ENCODE measurements at regions not wholly inside any gene's neighbourhood (a gene's known extent, or its start where the extent isn't known, plus 50 kb on each side); places are given as distances from the start of the nearest gene placed in this dataset.

DNA sequence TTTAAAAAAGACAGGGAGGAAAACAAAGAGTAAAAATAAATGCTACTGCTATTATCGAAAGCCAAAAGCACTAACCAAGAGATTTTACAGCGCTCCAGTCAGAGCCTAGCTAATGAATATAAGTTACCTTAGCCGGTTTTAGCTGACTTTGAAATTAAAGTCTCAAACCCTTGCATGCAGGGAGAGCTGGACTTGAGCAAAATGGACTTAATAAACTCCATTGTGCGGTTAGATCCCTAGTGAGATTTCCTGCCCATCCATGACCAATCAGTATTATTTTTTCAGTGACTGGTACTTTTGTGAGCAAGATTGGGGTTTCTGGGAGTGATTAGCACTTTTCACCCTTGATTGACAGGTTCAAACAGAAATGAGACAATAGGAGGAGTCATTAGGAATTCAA, 333.4 kb upstream of the ADGRL2 start:
- no peak for TF ChIP-seq EGR1 (IDR thresholded peaks at IDR 0.05)
- no peak for TF ChIP-seq TAF1 (IDR thresholded peaks at IDR 0.05; ENCODE audit: low read depth)
- no peak for TF ChIP-seq YY1 (IDR thresholded peaks at IDR 0.05; ENCODE audit: low read depth)
- TF ChIP-seq RAD21 (IDR thresholded peaks at IDR 0.05; ENCODE audit: low read depth) = no peak
- no peak for TF ChIP-seq CEBPB (IDR thresholded peaks at IDR 0.05)
- TF ChIP-seq EP300 (IDR thresholded peaks at IDR 0.05; ENCODE audit: borderline replicate concordance) = no peak
- no peak for TF ChIP-seq CREB1 (IDR thresholded peaks at IDR 0.05; ENCODE audit: low read depth)
- TF ChIP-seq, protein P1, sequence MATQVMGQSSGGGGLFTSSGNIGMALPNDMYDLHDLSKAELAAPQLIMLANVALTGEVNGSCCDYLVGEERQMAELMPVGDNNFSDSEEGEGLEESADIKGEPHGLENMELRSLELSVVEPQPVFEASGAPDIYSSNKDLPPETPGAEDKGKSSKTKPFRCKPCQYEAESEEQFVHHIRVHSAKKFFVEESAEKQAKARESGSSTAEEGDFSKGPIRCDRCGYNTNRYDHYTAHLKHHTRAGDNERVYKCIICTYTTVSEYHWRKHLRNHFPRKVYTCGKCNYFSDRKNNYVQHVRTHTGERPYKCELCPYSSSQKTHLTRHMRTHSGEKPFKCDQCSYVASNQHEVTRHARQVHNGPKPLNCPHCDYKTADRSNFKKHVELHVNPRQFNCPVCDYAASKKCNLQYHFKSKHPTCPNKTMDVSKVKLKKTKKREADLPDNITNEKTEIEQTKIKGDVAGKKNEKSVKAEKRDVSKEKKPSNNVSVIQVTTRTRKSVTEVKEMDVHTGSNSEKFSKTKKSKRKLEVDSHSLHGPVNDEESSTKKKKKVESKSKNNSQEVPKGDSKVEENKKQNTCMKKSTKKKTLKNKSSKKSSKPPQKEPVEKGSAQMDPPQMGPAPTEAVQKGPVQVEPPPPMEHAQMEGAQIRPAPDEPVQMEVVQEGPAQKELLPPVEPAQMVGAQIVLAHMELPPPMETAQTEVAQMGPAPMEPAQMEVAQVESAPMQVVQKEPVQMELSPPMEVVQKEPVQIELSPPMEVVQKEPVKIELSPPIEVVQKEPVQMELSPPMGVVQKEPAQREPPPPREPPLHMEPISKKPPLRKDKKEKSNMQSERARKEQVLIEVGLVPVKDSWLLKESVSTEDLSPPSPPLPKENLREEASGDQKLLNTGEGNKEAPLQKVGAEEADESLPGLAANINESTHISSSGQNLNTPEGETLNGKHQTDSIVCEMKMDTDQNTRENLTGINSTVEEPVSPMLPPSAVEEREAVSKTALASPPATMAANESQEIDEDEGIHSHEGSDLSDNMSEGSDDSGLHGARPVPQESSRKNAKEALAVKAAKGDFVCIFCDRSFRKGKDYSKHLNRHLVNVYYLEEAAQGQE (IDR thresholded peaks at IDR 0.05; ENCODE audit: low read depth) = no peak
- TF ChIP-seq, protein P2, sequence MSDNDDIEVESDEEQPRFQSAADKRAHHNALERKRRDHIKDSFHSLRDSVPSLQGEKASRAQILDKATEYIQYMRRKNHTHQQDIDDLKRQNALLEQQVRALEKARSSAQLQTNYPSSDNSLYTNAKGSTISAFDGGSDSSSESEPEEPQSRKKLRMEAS (IDR thresholded peaks at IDR 0.05) = no peak
- TF ChIP-seq TEAD4 (IDR thresholded peaks at IDR 0.05) = no peak
